ENCODE measurements at regions not wholly inside any gene's neighbourhood (a gene's known extent, or its start where the extent isn't known, plus 50 kb on each side); places are given as distances from the start of the nearest gene placed in this dataset.

DNA sequence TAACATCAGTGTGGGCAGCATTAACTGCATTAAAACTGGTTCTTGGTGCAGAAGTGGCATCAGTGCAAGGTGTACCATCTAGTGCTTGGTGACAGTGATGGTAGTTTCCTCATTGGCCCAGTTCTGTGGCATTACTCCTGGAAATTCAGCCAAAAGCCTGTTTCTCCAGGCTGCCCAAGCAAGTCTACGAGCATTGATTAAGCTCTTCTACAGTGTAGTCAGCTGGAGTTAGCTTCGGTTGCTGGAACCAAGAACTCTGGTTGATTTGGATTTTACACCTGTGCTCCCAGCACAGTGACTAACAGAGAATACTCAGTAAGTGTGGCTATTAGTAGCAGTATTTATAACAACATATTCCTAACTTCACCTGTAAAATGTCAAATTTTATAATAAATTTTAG lies 84.9 kb upstream of the ZDHHC17 start:
- H3K4me3 ChIP-seq (ENCODE audit: low read depth, low read length) = no peak overlapping the region
- TF ChIP-seq, protein P1, sequence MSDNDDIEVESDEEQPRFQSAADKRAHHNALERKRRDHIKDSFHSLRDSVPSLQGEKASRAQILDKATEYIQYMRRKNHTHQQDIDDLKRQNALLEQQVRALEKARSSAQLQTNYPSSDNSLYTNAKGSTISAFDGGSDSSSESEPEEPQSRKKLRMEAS (IDR thresholded peaks at IDR 0.05; ENCODE audit: low read depth, low read length) = no peak
- TF ChIP-seq POLR2A (IDR thresholded peaks at IDR 0.05; ENCODE audit: extremely low read depth, insufficient read length) (no peak), MYC (IDR thresholded peaks at IDR 0.05; ENCODE audit: low read depth, low read length) (no peak)
- TF ChIP-seq, protein P2, sequence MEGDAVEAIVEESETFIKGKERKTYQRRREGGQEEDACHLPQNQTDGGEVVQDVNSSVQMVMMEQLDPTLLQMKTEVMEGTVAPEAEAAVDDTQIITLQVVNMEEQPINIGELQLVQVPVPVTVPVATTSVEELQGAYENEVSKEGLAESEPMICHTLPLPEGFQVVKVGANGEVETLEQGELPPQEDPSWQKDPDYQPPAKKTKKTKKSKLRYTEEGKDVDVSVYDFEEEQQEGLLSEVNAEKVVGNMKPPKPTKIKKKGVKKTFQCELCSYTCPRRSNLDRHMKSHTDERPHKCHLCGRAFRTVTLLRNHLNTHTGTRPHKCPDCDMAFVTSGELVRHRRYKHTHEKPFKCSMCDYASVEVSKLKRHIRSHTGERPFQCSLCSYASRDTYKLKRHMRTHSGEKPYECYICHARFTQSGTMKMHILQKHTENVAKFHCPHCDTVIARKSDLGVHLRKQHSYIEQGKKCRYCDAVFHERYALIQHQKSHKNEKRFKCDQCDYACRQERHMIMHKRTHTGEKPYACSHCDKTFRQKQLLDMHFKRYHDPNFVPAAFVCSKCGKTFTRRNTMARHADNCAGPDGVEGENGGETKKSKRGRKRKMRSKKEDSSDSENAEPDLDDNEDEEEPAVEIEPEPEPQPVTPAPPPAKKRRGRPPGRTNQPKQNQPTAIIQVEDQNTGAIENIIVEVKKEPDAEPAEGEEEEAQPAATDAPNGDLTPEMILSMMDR (IDR thresholded peaks at IDR 0.05; ENCODE audit: low read depth, low read length) = no peak

GRCh38 chr12:76679778-76680177 lies 84.1 kb upstream of the ZDHHC17 start:
- TF ChIP-seq, protein P2 (IDR thresholded peaks at IDR 0.05; ENCODE audit: low read depth, low read length) = no peak
- TF ChIP-seq MYC (IDR thresholded peaks at IDR 0.05; ENCODE audit: low read depth, low read length) (no peak), POLR2A (IDR thresholded peaks at IDR 0.05; ENCODE audit: extremely low read depth, insufficient read length) (no peak)
- TF ChIP-seq, protein P1 (IDR thresholded peaks at IDR 0.05; ENCODE audit: low read depth, low read length) = no peak
- no peak for DNase-seq (ENCODE audit: low read depth)
- no peak overlapping the region for H3K4me3 ChIP-seq (ENCODE audit: low read depth, low read length)

More for the DNA sequence above, 84.9 kb upstream of the ZDHHC17 start:
- DNase-seq (ENCODE audit: low read depth) = no peak

- no peak for DNase-seq (ENCODE audit: low read depth)
- TF ChIP-seq, protein P2 (IDR thresholded peaks at IDR 0.05; ENCODE audit: low read depth, low read length) = no peak
- no peak for TF ChIP-seq MYC (IDR thresholded peaks at IDR 0.05; ENCODE audit: low read depth, low read length)
- TF ChIP-seq, protein P1 (IDR thresholded peaks at IDR 0.05; ENCODE audit: low read depth, low read length) = no peak
Observed at GRCh38 chr12:76680940-76681339, 83.0 kb upstream of the ZDHHC17 start.

DNA sequence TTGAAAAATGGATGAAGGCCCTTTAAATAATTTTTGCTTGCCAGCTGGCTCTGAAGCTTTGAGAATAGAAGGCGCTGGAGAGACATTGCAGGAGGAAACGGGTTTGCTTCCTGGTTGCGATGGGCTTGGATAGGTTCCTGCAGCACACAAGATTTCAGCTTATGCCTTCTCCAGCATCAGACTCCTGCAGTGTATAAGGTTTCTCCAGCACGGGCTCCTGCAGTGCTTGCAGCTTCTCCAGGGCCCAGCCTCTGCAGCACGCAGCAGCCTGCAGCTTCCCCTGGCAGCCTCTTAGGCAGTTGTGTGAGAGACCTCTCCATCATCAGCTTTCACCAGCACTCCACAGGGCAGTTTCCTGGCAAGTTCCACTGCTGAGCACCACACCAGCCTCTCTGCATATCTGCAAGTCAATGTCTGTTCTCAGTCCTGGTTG lies 78.7 kb upstream of the ZDHHC17 start:
- no peak for DNase-seq (ENCODE audit: low read depth)
- TF ChIP-seq, protein P2 (IDR thresholded peaks at IDR 0.05; ENCODE audit: low read depth, low read length) = no peak
- TF ChIP-seq MYC (IDR thresholded peaks at IDR 0.05; ENCODE audit: low read depth, low read length) = no peak
- TF ChIP-seq, protein P1 (IDR thresholded peaks at IDR 0.05; ENCODE audit: low read depth, low read length) = no peak
- TF ChIP-seq POLR2A (IDR thresholded peaks at IDR 0.05; ENCODE audit: extremely low read depth, insufficient read length) = no peak
- no peak overlapping the region for H3K4me3 ChIP-seq (ENCODE audit: low read depth, low read length)

More at GRCh38 chr12:76680940-76681339, 83.0 kb upstream of the ZDHHC17 start:
- no peak overlapping the region for H3K4me3 ChIP-seq (ENCODE audit: low read depth, low read length)

DNA sequence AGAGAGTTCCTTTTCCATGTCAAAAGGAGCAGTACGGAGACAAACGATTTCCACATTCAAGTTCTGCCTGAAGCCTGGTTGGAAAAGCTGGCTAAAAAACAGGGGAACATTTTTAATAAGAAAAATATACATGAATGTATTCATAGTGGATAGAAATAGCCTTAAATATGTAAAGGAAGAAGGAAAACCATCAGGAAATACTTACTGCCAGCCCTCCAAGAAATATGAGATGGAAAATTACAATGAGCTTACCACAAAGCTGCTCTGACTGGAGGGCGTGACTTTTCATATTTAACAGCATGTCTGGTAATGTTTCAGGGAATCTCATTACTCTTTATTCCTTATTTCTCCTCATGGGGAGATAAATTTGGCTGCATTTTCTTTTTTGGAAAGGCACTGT lies 75.9 kb upstream of the ZDHHC17 start:
- DNase-seq (ENCODE audit: low read depth) = no peak
- TF ChIP-seq, protein P1 (IDR thresholded peaks at IDR 0.05; ENCODE audit: low read depth, low read length) = no peak
- no peak for TF ChIP-seq MYC (IDR thresholded peaks at IDR 0.05; ENCODE audit: low read depth, low read length)
- no peak overlapping the region for H3K4me3 ChIP-seq (ENCODE audit: low read depth, low read length)

- peak; percentile 40 for DNase-seq (ENCODE audit: low read depth)
- TF ChIP-seq POLR2A (IDR thresholded peaks at IDR 0.05; ENCODE audit: extremely low read depth, insufficient read length) = no peak
- TF ChIP-seq, protein P2 (IDR thresholded peaks at IDR 0.05; ENCODE audit: low read depth, low read length) = peak; percentile 44
Observed at GRCh38 chr12:76688631-76689030, 75.3 kb upstream of the ZDHHC17 start.

More at GRCh38 chr12:76688631-76689030, 75.3 kb upstream of the ZDHHC17 start:
- H3K4me3 ChIP-seq (ENCODE audit: low read depth, low read length) = no peak overlapping the region
